Astrocyte of the cerebellum (primary cell): ENCODE measurements at regions not wholly inside any gene's neighbourhood (a gene's known extent, or its start where the extent isn't known, plus 50 kb on each side); places are given as distances from the start of the nearest gene placed in this dataset.

Experiments used
- DNase-seq: peaks from one replicate; pipeline ENCODE4 v3.0.0-alpha.2; 2011; ENCODE audit warnings: low read depth
- H3K4me3 ChIP-seq: 2 replicates; pipeline ENCODE4 v1.5.1; 2011; ENCODE audit warnings: mild to moderate bottlenecking, low read depth, low read length, moderate library complexity
- in situ Hi-C: cut with HindIII; loops from 2 replicates; pipeline ENCODE4 v1.10.0; 2017; ENCODE audit warnings: low sequenced_read_pairs
- TF ChIP-seq, protein P1 (sequence below): IDR thresholded peaks from 2 replicates; pipeline ENCODE4 v1.5.1; 2012; ENCODE audit warnings: low read length, low read depth, moderate library complexity, mild to moderate bottlenecking; ENCODE audit errors: missing control alignments

DNA sequence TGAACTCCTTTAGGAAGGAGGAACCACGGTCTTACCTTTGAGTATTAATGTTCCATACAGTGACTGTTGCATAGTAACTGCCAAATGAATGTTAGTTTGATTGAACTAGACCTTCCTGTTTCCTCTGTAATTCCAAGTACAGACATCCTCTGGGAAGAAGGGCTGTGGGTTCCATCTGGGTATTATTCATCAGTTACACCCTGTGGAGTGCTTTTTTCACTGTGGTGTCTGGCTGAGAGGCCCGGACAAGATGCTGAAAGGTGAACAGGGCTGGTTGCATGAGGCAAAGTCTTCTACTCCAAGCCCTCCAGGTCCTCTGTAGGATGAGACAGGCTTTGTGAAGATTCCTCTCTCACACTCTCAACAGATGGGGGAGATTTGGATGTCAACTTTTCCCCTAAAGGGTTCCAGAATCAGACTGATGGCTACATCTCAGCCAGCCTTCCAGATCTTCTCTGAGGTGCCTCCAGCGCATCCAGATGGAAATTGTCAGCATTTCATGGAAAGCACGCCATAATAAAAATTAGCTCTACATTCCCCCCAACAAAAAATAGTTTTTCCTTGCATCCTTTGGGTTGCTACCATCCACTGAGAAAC lies 230.9 kb downstream of the GAS1 start:
- in situ Hi-C loops = no loop called here
- no peak for DNase-seq
- TF ChIP-seq, protein P1, sequence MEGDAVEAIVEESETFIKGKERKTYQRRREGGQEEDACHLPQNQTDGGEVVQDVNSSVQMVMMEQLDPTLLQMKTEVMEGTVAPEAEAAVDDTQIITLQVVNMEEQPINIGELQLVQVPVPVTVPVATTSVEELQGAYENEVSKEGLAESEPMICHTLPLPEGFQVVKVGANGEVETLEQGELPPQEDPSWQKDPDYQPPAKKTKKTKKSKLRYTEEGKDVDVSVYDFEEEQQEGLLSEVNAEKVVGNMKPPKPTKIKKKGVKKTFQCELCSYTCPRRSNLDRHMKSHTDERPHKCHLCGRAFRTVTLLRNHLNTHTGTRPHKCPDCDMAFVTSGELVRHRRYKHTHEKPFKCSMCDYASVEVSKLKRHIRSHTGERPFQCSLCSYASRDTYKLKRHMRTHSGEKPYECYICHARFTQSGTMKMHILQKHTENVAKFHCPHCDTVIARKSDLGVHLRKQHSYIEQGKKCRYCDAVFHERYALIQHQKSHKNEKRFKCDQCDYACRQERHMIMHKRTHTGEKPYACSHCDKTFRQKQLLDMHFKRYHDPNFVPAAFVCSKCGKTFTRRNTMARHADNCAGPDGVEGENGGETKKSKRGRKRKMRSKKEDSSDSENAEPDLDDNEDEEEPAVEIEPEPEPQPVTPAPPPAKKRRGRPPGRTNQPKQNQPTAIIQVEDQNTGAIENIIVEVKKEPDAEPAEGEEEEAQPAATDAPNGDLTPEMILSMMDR = no peak
- no peak overlapping the region for H3K4me3 ChIP-seq

DNA sequence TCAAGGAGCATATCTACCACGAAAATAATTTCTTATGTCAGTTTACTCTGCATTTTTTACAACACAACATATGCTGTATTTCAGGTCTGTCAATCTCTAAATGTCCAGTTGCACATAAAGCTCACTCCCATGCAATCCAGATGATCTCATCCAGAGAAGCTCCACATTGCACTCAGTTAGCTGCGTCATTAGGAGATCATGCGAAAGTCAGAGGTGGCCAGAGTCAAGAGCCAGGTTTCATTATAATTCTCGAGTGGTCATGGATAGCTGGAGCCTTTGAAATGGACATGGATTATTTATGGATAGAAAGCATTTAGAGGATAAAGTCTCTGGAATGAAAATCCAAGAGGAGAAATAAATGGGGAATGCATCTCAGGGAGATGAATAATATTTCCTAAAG lies 232.3 kb downstream of the GAS1 start:
- no peak for DNase-seq
- TF ChIP-seq, protein P1 = no peak
- no peak overlapping the region for H3K4me3 ChIP-seq
- in situ Hi-C loops = no loop called here

DNA sequence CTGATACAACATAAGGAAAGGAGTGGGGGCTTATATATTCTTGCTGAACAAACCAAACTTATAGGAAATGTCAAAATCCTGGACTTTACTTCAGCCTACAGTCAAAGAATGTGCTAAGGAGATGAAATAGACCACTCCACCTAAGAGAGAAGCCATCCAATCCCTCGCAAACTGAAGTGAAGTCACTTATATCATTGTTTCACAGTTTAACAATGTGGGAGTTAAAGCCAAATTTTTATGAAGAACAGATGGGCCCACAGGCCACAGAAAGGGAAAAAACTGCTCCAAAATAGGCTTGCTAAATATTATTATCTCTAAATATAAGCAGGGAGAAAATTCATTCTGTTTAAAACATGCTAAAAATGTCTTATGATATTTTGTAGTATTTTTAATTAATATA lies 233.3 kb downstream of the GAS1 start:
- in situ Hi-C loops = no loop called here
- TF ChIP-seq, protein P1 = no peak

DNA sequence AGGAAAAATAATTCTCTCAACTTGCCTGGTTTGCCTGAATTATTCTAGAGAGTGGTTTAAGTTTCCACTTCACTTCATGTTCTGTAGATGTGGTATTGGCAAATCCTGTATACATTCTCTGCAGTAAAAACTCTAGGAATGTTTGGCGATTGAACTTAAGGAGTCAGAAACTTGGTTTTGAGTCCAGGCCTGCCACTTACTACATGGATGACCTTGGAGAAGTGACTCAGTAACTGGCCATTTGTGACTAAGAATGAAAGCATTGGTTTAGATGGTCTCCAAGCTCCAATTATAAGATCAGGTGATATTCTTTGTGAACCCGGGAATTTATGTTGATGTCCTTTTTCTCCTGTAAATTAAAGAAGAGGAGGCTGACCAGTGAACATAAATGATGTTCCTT lies 233.8 kb downstream of the GAS1 start:
- peak; percentile 65 for DNase-seq
- in situ Hi-C loops = no loop called here
- TF ChIP-seq, protein P1 = no peak
- H3K4me3 ChIP-seq = no peak overlapping the region

More for the DNA sequence above, 233.3 kb downstream of the GAS1 start:
- no peak for DNase-seq
- H3K4me3 ChIP-seq = no peak overlapping the region

DNA sequence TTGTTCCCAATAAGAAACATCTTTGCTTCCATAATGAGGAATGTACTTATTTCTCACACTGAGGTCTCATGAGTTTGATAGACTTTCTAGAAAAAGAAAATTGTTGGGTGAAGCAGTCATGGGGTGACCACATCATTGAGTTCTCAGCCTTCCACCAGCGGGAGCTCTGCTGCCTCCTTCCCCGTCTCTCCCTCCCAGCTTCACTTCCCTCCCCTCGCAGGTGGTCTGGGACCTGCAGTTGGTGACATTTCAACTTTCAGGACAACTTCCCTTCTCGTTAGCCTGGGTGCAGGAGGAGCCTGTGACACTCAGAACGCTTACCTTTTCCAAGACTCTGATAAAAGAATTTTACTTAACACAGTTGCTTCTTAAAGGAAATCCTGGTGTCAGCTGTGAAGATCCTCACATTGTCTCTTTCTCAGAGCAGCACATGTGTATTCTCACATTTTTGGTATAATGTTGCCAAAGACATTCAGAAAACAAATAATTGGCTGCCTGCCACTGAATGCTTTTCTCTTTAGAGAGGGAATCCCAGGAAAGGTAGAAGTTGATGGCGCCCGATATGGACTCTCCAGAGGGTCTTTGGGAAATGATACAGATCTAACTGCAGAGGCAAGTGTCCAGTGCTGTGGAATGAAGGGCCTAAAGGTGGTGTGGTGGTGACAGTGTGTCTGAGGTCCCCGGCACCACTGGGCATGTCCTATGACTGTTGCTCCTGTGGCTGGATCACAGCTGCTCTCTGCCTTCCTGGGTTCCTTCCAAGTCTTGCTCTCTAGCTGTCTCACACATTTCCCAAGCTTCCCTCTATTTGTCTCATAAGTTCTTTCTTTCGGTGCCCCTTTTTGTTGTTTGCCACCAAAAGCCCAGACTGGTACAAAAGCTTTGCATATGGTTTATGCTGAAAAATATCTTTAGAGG lies 238.1 kb downstream of the GAS1 start:
- in situ Hi-C loops = no loop called here
- DNase-seq = no peak
- TF ChIP-seq, protein P1 = no peak
- H3K4me3 ChIP-seq = no peak overlapping the region

DNA sequence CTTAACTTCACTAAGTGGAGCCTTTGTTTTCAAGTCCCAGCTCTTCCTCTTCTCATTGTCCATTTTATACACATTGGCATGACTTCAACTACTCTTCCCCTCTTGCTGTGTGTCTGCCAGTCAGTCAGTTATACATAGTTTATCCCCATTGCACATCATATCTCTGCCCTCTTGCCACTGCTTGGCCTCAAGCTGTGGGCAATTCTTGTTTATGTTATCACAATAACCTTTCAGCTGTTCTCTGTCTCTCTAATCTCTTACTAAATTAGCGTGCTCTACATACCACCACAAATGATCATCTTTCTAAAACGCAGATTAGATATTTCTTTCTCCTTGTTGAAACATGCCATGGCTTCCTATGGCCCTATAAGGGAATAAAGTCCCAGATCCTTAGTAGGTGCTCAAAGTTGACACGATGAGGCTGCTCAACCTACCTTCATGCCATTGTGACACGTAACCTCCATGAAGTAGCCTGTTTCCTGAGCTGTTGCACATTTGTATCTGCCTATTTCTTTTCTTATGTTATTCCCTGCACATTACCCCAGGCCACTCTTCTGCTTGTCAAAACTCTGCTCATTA lies 239.3 kb downstream of the GAS1 start:
- no peak overlapping the region for H3K4me3 ChIP-seq
- in situ Hi-C loops = no loop called here
- no peak for DNase-seq
- TF ChIP-seq, protein P1 = no peak
